Mucosa of rectum (tissue), 2 donors: ENCODE measurements at regions not wholly inside any gene's neighbourhood (a gene's known extent, or its start where the extent isn't known, plus 50 kb on each side); places are given as distances from the start of the nearest gene placed in this dataset.

Source experiments
- H3K27ac ChIP-seq, 2 donors: one replicate each; pipeline ENCODE4 v1.7.0; 2013; ENCODE audit warnings: inconsistent platforms in 2 of 2, low read depth in 2 of 2, low read length in 2 of 2
- H3K27me3 ChIP-seq, 2 donors: one replicate each; pipeline ENCODE4 v1.7.0; 2013; ENCODE audit warnings: low read length in 2 of 2; ENCODE audit not compliant: control insufficient read depth in 2 of 2, insufficient read depth in 2 of 2
- H3K36me3 ChIP-seq, 2 donors: one replicate each; pipeline ENCODE4 v1.7.0; 2013; ENCODE audit warnings: low read length in 2 of 2; ENCODE audit not compliant: control insufficient read depth in 2 of 2, insufficient read depth in 2 of 2
- H3K4me1 ChIP-seq, 2 donors: one replicate each; pipeline ENCODE4 v1.7.0; 2013; ENCODE audit warnings: low read length in 2 of 2, mild to moderate bottlenecking in 1 of 2; ENCODE audit not compliant: control insufficient read depth in 2 of 2, insufficient read depth in 2 of 2
- H3K4me3 ChIP-seq, 2 donors: one replicate each; pipeline ENCODE4 v1.7.0; 2013; ENCODE audit warnings: low read length in 2 of 2
- H3K9ac ChIP-seq, 2 donors: one replicate each; pipeline ENCODE4 v1.7.0; 2013; ENCODE audit warnings: low read length in 2 of 2, low read depth in 1 of 2, mild to moderate bottlenecking in 1 of 2
- H3K9me3 ChIP-seq, 2 donors: one replicate each; pipeline ENCODE4 v1.7.0; 2013; ENCODE audit warnings: low read length in 2 of 2; ENCODE audit not compliant: control insufficient read depth in 2 of 2
- donor health status: healthy.
- donor health status: Normal muscosa, but diverticular disease.

GRCh38 chr7:98495200-98495955 is 94.5 kb upstream of the BAIAP2L1 start:
- Histone ChIP-seq H3K36me3 (no peaks in the 10 kb centered on the region), H3K9me3 (peaks cover 4 to 7% of the 10 kb centered on the region in 2 donors), H3K27me3 (no peaks in the 10 kb centered on the region), H3K9ac (no peak overlapping the region), H3K4me3 (no peak overlapping the region), H3K27ac (no peak overlapping the region), H3K4me1 (no peaks in the 10 kb centered on the region)

DNA sequence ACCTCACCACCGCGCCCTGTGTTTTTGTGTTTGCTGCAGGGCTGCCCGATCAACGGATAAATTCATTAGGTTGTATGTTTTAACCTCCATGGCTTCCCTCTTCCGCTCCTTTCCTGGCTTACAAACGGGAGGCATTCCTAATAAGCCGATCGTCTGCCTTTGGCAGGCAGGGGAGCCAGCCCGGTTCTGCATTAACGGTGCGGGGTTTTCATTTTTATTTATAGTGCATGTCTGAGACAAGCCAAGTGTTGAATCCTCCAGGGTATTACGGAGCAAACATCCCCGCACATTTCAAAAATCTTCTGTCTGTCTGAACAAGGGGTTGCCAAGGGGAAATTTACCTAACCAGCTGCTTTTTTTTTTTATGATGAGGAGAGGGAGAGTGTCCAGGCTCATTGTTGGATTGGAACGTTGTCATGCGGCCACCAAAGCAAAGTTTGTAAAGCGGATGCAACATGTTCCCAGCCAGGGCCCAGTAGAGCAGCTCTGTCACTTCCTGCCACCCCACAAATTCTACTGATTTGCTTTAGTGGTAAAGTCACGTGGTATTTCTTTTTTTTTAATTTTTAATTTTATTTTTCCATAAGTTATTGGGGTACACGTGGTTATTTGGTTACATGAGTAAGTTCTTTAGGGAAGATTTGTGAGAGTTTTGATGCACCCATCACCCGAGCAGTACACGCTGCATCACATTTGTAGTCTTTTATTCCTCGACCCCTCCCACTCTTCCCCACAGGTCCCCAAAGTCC is 92.3 kb upstream of the BAIAP2L1 start:
- Histone ChIP-seq H3K27ac (no peak overlapping the region), H3K27me3 (no peaks in the 10 kb centered on the region)

GRCh38 chr7:98488167-98488566 is 87.3 kb upstream of the BAIAP2L1 start:
- Histone ChIP-seq H3K9ac (no peak overlapping the region), H3K27me3 (no peaks in the 10 kb centered on the region), H3K4me3 (no peak overlapping the region), H3K9me3 (no peaks in the 10 kb centered on the region), H3K27ac (no peak overlapping the region), H3K36me3 (no peaks in the 10 kb centered on the region), H3K4me1 (no peaks in the 10 kb centered on the region)

More for the DNA sequence above, 92.3 kb upstream of the BAIAP2L1 start:
- H3K9ac ChIP-seq = no peak overlapping the region
- H3K9me3 ChIP-seq = peaks cover 4 to 7% of the 10 kb centered on the region in 2 donors
- H3K4me3 ChIP-seq = no peak overlapping the region
- no peaks in the 10 kb centered on the region for H3K36me3 ChIP-seq
- no peaks in the 10 kb centered on the region for H3K4me1 ChIP-seq

DNA sequence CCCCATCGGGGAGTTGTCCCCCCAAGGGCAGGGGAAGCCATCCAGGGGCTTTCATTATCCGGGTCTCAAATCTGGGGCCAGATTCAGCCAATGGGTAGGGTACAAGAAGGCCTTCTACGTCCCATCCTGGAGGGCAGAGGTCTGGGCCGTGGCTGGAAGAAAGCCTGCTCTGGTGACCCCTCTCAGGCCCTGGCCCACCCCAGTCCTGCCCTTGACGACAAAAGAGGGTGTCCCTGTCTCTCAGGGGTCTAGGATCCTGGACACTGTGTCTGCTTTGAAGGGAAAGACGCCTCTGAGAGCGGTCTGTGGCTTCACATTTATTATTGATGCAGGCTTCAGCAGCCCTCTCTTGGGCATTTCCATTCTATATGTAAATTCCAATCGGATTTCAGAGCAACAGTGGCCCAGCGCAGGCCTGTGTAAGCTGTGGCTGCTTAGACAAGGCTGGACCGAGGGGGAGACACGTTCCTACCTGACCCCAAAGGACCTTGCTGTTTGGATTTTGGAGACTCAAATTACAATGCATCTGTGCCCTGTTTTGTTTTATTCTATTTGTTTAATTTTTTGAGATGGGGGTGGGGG is 83.2 kb upstream of the BAIAP2L1 start:
- Histone ChIP-seq H3K9me3 (no peaks in the 10 kb centered on the region), H3K36me3 (no peaks in the 10 kb centered on the region), H3K4me1 (no peaks in the 10 kb centered on the region), H3K27me3 (peaks cover 0 to 4% of the 10 kb centered on the region in 2 donors), H3K9ac (no peak overlapping the region), H3K4me3 (no peak overlapping the region), H3K27ac (no peak overlapping the region)

- Histone ChIP-seq H3K27me3 (peaks cover 0 to 4% of the 10 kb centered on the region in 2 donors), H3K4me1 (no peaks in the 10 kb centered on the region), H3K9ac (no peak overlapping the region), H3K4me3 (no peak overlapping the region), H3K36me3 (no peaks in the 10 kb centered on the region), H3K9me3 (no peaks in the 10 kb centered on the region), H3K27ac (no peak overlapping the region)
Measured at GRCh38 chr7:98483276-98483963, 82.5 kb upstream of the BAIAP2L1 start.

- Histone ChIP-seq H3K9me3 (no peaks in the 10 kb centered on the region), H3K27me3 (peaks cover 0 to 4% of the 10 kb centered on the region in 2 donors), H3K27ac (no peak overlapping the region), H3K36me3 (no peaks in the 10 kb centered on the region), H3K9ac (no peak overlapping the region), H3K4me3 (no peak overlapping the region), H3K4me1 (no peaks in the 10 kb centered on the region)
Measured at GRCh38 chr7:98479318-98479717, 78.4 kb upstream of the BAIAP2L1 start.

DNA sequence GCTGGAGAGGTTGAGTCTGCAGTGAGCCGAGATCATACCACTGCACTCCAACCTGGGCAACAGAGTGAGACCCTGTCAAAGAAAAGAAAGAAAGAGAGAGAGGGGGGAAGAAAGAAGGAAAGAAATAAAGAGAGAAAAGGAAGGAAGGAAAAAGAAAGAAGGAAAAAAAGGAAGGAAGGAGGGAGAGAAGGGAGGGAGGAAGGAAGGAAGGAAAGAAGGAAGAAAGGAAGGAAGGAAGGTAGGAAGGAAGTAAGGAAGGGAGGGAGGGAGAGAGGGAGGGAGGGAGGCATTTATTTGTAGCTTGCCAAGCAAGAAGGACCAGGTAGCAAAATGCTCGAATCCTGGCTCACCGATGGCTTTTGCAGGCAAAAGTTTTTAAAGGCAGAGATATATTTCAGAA is 74.5 kb upstream of the BAIAP2L1 start:
- no peaks in the 10 kb centered on the region for H3K9me3 ChIP-seq
- no peak overlapping the region for H3K4me3 ChIP-seq
- H3K36me3 ChIP-seq = no peaks in the 10 kb centered on the region
- H3K4me1 ChIP-seq = no peaks in the 10 kb centered on the region
- H3K27ac ChIP-seq = no peak overlapping the region
- H3K9ac ChIP-seq = no peak overlapping the region
- H3K27me3 ChIP-seq = no peaks in the 10 kb centered on the region

DNA sequence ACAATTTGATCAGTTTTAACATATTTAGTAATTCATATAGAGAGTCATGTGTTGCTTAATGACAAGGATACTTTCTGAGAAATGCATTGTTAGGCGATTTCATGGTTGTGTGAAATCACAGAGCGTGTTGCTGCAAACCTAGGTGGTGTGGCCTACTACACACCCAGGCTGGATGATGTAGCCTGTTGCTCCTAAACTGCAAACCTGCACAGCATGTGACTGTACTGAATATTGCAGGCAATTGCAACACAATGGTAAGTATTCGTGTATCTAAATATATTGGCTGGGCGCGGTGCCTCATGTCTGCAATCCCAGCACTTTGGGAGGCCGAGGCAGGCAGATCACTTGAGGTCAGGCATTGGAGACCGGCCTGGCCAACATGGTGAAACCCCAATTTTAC is 73.7 kb upstream of the BAIAP2L1 start:
- Histone ChIP-seq H3K9me3 (no peaks in the 10 kb centered on the region), H3K9ac (no peak overlapping the region), H3K27ac (no peak overlapping the region), H3K4me3 (no peak overlapping the region), H3K36me3 (no peaks in the 10 kb centered on the region), H3K4me1 (no peaks in the 10 kb centered on the region), H3K27me3 (no peaks in the 10 kb centered on the region)

DNA sequence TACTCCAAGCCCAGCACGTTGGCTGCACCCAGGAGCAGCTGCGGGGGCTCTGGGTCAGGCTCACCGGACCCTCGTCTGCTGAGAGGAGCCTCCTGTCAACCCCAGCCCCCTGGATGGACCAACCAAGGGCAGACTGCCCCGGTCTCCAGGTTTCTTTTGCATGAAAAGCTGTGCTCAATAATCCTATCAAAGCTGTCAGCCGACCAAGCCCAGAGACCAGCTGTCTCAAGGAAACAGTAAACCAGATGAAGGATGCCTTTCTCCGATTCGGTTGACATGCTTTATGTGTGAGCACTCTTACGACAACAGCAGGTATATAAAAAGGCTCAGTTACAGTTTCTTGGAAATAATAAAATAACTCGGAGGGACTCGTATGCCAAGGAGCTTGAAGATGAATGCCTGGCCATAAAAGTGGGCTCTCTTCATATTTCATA is 71.6 kb upstream of the BAIAP2L1 start:
- Histone ChIP-seq H3K27me3 (no peaks in the 10 kb centered on the region), H3K4me3 (no peak overlapping the region), H3K27ac (no peak overlapping the region), H3K36me3 (no peaks in the 10 kb centered on the region), H3K9ac (no peak overlapping the region), H3K4me1 (no peaks in the 10 kb centered on the region), H3K9me3 (no peaks in the 10 kb centered on the region)
